ENCODE measurements at regions not wholly inside any gene's neighbourhood (a gene's known extent, or its start where the extent isn't known, plus 50 kb on each side); places are given as distances from the start of the nearest gene placed in this dataset.
"Not testable (repeated sequence)": the region's sequence is repeated elsewhere in the genome, so short reads cannot be mapped to it uniquely, and the experiment has no call there.

- TF ChIP-seq ZNF699 (CRISPR knock-in tag; IDR thresholded peaks at IDR 0.05; ENCODE audit: insufficient replicate concordance); ZNF436 (CRISPR knock-in tag; IDR thresholded peaks at IDR 0.05); CBFA2T3 (IDR thresholded peaks at IDR 0.05); DPF2 (IDR thresholded peaks at IDR 0.05); SPI1 (IDR thresholded peaks at IDR 0.05; ENCODE audit: borderline replicate concordance, low read depth, low read length); ZNF324 (CRISPR knock-in tag; IDR thresholded peaks at IDR 0.05); HMG20B (CRISPR knock-in tag; IDR thresholded peaks at IDR 0.05); USF1 (CRISPR knock-in tag; IDR thresholded peaks at IDR 0.05): not testable (repeated sequence)
- TF ChIP-seq, protein P1, sequence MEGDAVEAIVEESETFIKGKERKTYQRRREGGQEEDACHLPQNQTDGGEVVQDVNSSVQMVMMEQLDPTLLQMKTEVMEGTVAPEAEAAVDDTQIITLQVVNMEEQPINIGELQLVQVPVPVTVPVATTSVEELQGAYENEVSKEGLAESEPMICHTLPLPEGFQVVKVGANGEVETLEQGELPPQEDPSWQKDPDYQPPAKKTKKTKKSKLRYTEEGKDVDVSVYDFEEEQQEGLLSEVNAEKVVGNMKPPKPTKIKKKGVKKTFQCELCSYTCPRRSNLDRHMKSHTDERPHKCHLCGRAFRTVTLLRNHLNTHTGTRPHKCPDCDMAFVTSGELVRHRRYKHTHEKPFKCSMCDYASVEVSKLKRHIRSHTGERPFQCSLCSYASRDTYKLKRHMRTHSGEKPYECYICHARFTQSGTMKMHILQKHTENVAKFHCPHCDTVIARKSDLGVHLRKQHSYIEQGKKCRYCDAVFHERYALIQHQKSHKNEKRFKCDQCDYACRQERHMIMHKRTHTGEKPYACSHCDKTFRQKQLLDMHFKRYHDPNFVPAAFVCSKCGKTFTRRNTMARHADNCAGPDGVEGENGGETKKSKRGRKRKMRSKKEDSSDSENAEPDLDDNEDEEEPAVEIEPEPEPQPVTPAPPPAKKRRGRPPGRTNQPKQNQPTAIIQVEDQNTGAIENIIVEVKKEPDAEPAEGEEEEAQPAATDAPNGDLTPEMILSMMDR (IDR thresholded peaks at IDR 0.05 in 2 of 3, conservative IDR thresholded peaks at IDR 0.05 in 1 of 3; ENCODE audit: insufficient read depth in 2 of 3, low read depth in 1 of 3, low read length in 3 of 3) = not testable (repeated sequence)
Measured at GRCh38 chr6:115502432-115502831, 558.3 kb downstream of the FRK start.

All from K562 (cell line).